Stimulated activated CD4-positive, alpha-beta T cell treated with anti-CD3 and anti-CD28 coated beads, Interleukin-12 subunit alpha, Interleukin-12 subunit beta, amount 100 ng/mL, for 48 hours (primary cell): ENCODE measurements at regions not wholly inside any gene's neighbourhood (a gene's known extent, or its start where the extent isn't known, plus 50 kb on each side); places are given as distances from the start of the nearest gene placed in this dataset.

Experiments
- DNase-seq, 3 donors: peaks; one replicate each; pipeline ENCODE4 v3.0.0-alpha.2; 2020; ENCODE audit warnings: low read depth in 2 of 3, low spot score in 1 of 3

GRCh38 chr3:127106053-127106452, 86.9 kb upstream of the PRR23E start:
- no peak for DNase-seq

- DNase-seq = no peak
Observed at GRCh38 chr3:127106456-127106855, 86.5 kb upstream of the PRR23E start.

- no peak for DNase-seq
Observed at GRCh38 chr3:127107002-127107401, 85.9 kb upstream of the PRR23E start.

GRCh38 chr3:127107491-127108375, 85.2 kb upstream of the PRR23E start:
- no peak for DNase-seq

- DNase-seq = no peak
Observed at GRCh38 chr3:127108796-127109195, 84.1 kb upstream of the PRR23E start.

- DNase-seq = no peak
Observed at GRCh38 chr3:127110982-127111693, 81.8 kb upstream of the PRR23E start.

- no peak for DNase-seq
Observed at GRCh38 chr3:127112796-127113570, 79.9 kb upstream of the PRR23E start.

GRCh38 chr3:127113571-127113891, 79.4 kb upstream of the PRR23E start:
- DNase-seq = no peak

- DNase-seq = no peak
Observed at GRCh38 chr3:127114337-127115070, 78.4 kb upstream of the PRR23E start.

- no peak for DNase-seq
Observed at GRCh38 chr3:127115691-127116351, 77.1 kb upstream of the PRR23E start.

GRCh38 chr3:127118366-127118765, 74.6 kb upstream of the PRR23E start:
- DNase-seq = no peak

GRCh38 chr3:127119693-127120464, 73.1 kb upstream of the PRR23E start:
- DNase-seq = no peak

GRCh38 chr3:127120851-127121647, 71.9 kb upstream of the PRR23E start:
- no peak for DNase-seq

- DNase-seq = no peak
Observed at GRCh38 chr3:127121885-127122284, 71.0 kb upstream of the PRR23E start.

- DNase-seq = no peak
Observed at GRCh38 chr3:127123533-127123932, 69.4 kb upstream of the PRR23E start.

GRCh38 chr3:127124120-127124519, 68.8 kb upstream of the PRR23E start:
- DNase-seq = no peak

GRCh38 chr3:127131424-127132170, 61.3 kb upstream of the PRR23E start:
- no peak for DNase-seq

GRCh38 chr3:127132876-127133275, 60.1 kb upstream of the PRR23E start:
- no peak for DNase-seq
